ENCODE measurements at regions not wholly inside any gene's neighbourhood (a gene's known extent, or its start where the extent isn't known, plus 50 kb on each side); places are given as distances from the start of the nearest gene placed in this dataset.

DNA sequence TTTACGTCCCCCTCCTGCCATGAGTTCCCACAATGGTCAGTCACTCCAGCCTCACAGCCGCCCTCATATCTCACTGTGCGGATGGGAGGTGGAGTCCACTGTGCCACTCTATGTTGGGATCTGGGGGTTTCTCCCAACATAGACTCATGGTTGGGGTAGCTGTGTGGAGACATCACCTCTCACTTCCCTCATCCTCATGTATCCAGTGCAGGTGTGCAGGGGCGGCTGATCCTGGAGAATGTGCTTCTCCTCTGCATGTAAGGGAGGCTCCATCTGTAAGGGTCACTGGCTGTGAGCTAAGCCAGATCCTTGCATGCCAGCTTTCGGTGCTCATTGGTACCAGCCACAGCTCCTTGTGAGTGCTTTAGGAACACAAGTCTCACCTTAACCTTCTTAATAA lies 400.8 kb downstream of the CDH26 start:
- TF ChIP-seq, protein P1, sequence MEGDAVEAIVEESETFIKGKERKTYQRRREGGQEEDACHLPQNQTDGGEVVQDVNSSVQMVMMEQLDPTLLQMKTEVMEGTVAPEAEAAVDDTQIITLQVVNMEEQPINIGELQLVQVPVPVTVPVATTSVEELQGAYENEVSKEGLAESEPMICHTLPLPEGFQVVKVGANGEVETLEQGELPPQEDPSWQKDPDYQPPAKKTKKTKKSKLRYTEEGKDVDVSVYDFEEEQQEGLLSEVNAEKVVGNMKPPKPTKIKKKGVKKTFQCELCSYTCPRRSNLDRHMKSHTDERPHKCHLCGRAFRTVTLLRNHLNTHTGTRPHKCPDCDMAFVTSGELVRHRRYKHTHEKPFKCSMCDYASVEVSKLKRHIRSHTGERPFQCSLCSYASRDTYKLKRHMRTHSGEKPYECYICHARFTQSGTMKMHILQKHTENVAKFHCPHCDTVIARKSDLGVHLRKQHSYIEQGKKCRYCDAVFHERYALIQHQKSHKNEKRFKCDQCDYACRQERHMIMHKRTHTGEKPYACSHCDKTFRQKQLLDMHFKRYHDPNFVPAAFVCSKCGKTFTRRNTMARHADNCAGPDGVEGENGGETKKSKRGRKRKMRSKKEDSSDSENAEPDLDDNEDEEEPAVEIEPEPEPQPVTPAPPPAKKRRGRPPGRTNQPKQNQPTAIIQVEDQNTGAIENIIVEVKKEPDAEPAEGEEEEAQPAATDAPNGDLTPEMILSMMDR (IDR thresholded peaks at IDR 0.05; ENCODE audit: partially characterized antibody, unreplicated experiment): no peak
- DNase-seq: no peak
- Mint-ChIP-seq H3K27ac (ENCODE audit: unreplicated experiment) (no peak overlapping the region), H3K36me3 (ENCODE audit: unreplicated experiment) (no peaks in the 10 kb centered on the region), H3K27me3 (ENCODE audit: unreplicated experiment) (no peaks in the 10 kb centered on the region), H3K4me3 (ENCODE audit: unreplicated experiment) (no peak overlapping the region), H3K4me1 (ENCODE audit: low read depth, unreplicated experiment) (peaks cover 2% of the 10 kb centered on the region), H3K9me3 (ENCODE audit: unreplicated experiment) (no peaks in the 10 kb centered on the region)

DNA sequence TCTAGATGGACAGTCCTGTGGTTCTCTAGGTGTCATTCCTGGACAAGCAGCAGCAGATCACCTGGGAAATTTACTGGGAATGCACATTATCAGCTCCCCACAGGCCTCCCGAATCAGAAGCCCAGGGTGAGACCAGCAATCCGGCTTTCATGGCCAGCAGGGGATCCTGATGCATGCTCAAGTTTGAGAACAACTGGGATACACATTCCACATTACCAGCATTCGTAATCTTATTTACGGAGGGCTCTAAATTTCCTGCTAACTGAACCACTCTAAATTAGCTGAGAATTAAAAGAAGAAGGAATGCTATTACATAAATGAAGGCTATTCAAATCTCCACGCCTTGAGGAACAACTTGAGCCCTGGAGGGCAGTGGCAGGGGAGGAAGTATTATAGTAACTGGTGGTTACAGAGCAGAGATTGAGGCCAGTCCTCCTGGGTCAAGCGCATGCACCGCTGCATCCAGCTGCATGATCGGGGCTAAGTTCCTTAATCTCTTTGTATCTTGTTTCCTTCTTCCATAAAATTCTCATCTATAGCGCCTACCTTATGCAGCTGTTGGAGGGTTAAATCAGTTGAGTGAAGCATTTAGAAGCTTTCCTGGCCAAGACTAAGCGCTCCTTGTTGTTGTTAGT lies 403.7 kb downstream of the CDH26 start:
- Mint-ChIP-seq H3K27me3 (ENCODE audit: unreplicated experiment) (no peaks in the 10 kb centered on the region), H3K27ac (ENCODE audit: unreplicated experiment) (no peak overlapping the region), H3K36me3 (ENCODE audit: unreplicated experiment) (no peaks in the 10 kb centered on the region), H3K4me3 (ENCODE audit: unreplicated experiment) (no peak overlapping the region), H3K9me3 (ENCODE audit: unreplicated experiment) (peaks cover 2% of the 10 kb centered on the region), H3K4me1 (ENCODE audit: low read depth, unreplicated experiment) (peaks cover 8% of the 10 kb centered on the region)
- no peak for DNase-seq
- TF ChIP-seq, protein P1 (IDR thresholded peaks at IDR 0.05; ENCODE audit: partially characterized antibody, unreplicated experiment): no peak

DNA sequence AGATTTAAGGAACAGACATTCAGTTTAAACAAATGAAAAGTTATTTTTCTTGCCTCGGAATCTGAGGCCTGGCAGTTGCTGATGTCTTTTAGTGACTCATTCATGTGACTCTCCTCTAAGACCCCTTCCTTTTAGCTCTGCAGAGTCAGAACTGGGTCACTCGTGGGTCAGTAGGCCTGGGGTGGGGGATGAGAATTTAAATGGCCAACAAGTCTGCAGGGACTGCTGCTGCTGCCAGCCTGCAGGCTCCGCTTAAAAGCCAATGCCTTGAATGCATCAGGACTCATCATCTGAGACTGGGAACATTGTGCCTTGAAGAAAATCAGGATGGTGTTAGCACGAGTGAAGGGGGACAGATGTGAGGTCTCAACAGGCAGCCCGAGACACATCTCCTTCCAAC lies 404.3 kb downstream of the CDH26 start:
- Mint-ChIP-seq H3K4me3 (ENCODE audit: unreplicated experiment) (no peak overlapping the region), H3K27ac (ENCODE audit: unreplicated experiment) (no peak overlapping the region), H3K9me3 (ENCODE audit: unreplicated experiment) (peaks cover 2% of the 10 kb centered on the region), H3K36me3 (ENCODE audit: unreplicated experiment) (no peaks in the 10 kb centered on the region), H3K4me1 (ENCODE audit: low read depth, unreplicated experiment) (peaks cover 8% of the 10 kb centered on the region), H3K27me3 (ENCODE audit: unreplicated experiment) (no peaks in the 10 kb centered on the region)
- TF ChIP-seq, protein P1 (IDR thresholded peaks at IDR 0.05; ENCODE audit: partially characterized antibody, unreplicated experiment): no peak
- no peak for DNase-seq

DNA sequence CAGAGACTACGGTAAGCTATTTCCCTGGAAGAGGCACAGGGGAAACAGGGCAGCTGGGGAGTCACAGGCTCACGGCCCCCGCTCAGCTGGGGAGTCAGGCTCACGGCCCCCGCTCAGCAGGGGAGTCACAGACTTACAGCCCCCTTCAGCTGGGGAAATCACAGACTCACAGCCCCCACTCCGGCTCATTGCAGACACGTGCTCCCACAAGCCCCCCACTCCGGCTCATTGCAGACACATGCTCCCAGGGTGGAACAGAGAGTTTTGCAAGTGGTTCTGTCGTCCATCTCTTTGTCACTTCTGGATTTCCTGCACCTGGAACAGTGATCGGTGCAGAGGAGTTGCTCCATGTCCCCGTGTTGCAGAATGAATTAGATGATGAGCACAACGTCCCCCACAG lies 405.5 kb downstream of the CDH26 start:
- no peak overlapping the region for H3K27ac Mint-ChIP-seq (ENCODE audit: unreplicated experiment)

DNA sequence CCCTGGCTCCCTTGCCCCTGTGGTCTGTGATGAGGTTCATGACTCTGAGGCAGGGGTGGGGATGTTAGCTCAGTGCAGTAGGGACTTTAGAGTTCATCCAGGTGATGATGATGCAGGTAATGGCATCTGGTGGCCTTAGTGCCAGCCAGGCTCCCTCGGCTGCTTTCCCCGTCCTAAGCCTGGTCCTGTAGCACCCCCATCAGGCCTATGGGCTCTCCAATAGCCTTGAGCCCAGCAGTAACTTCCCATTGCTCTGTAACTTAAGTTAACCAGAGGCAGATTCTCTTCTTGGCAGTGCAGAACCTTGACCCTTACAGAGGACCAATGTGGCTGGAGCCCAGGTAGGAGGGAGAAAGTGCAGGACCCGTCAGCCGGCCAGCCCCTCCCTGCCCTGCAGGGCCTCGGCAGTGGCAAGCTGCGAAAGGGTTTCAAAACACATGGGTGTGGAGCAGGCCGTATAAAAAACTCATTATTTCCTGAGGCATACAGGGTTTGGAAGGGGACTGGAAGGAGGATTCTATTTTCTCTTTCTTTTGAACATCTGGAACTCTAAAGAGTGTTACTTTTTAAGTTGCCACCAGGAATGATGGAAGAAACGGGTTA lies 406.9 kb downstream of the CDH26 start:
- DNase-seq: no peak

More for the DNA sequence above, 405.5 kb downstream of the CDH26 start:
- Mint-ChIP-seq H3K9me3 (ENCODE audit: unreplicated experiment) (peaks cover 4% of the 10 kb centered on the region), H3K27me3 (ENCODE audit: unreplicated experiment) (no peaks in the 10 kb centered on the region), H3K4me3 (ENCODE audit: unreplicated experiment) (no peak overlapping the region), H3K4me1 (ENCODE audit: low read depth, unreplicated experiment) (peaks cover 8% of the 10 kb centered on the region), H3K36me3 (ENCODE audit: unreplicated experiment) (no peaks in the 10 kb centered on the region)
- TF ChIP-seq, protein P1 (IDR thresholded peaks at IDR 0.05; ENCODE audit: partially characterized antibody, unreplicated experiment): no peak
- no peak for DNase-seq

More for the DNA sequence above, 406.9 kb downstream of the CDH26 start:
- H3K4me3 Mint-ChIP-seq (ENCODE audit: unreplicated experiment): no peak overlapping the region
- no peaks in the 10 kb centered on the region for H3K36me3 Mint-ChIP-seq (ENCODE audit: unreplicated experiment)
- no peak overlapping the region for H3K27ac Mint-ChIP-seq (ENCODE audit: unreplicated experiment)
- peaks cover 8% of the 10 kb centered on the region for H3K4me1 Mint-ChIP-seq (ENCODE audit: low read depth, unreplicated experiment)
- H3K27me3 Mint-ChIP-seq (ENCODE audit: unreplicated experiment): no peaks in the 10 kb centered on the region
- TF ChIP-seq, protein P1 (IDR thresholded peaks at IDR 0.05; ENCODE audit: partially characterized antibody, unreplicated experiment): no peak
- peaks cover 8% of the 10 kb centered on the region for H3K9me3 Mint-ChIP-seq (ENCODE audit: unreplicated experiment)
